HCT116 (cell line): ENCODE measurements at regions not wholly inside any gene's neighbourhood (a gene's known extent, or its start where the extent isn't known, plus 50 kb on each side); places are given as distances from the start of the nearest gene placed in this dataset.

ENCODE experiments used
- ATAC-seq: fragments of 200-7000 bp; cut with Tn5 transposase; 2 replicates; pipeline ENCODE4 v1.9.1; 2020; ENCODE audit warnings: mild to moderate bottlenecking, moderate library complexity
- BruUV-seq: library from RNA; stranded (reverse); fragments of 400-500 nt; replicated peaks from 2 replicates; lab custom pipeline; 2021; lab: Mats Ljungman, UMichigan
- CTCF ChIA-PET: fragments of 300-600 bp; sonication (Branson Sonifier 250); formaldehyde crosslinking; loops from one replicate; lab custom pipeline; 2021; ENCODE audit warnings: antibody characterized with exemption; lab: Charles Lee
- POLR2A ChIA-PET: fragments of 300-600, 350-600 bp; sonication (Branson Sonifier 250); formaldehyde crosslinking; loops from one replicate; lab custom pipeline; 2021; ENCODE audit warnings: antibody characterized with exemption; lab: Charles Lee
- RAD21 ChIA-PET, 2 experiments: fragments of 300-600 bp; sonication (Branson Sonifier 250); formaldehyde crosslinking; loops; one replicate each; lab custom pipeline; 2023; ENCODE audit warnings: low total read pairs in 2 of 2; ENCODE audit not compliant: uncharacterized antibody in 2 of 2, unreplicated experiment in 2 of 2, low non-redundant PET in 1 of 2; lab: Charles Lee
- DNase-seq: peaks from one replicate; pipeline ENCODE4 v3.0.0-alpha.2; 2010; ENCODE audit warnings: low read depth, low spot score
- H2AFZ ChIP-seq: fragments of 200-600 bp; shearing (Covaris generic), sonication (generic); 2 replicates; pipeline ENCODE4 v1.6.1; 2017; ENCODE audit warnings: low read depth, mixed run types, mixed read lengths, antibody characterized with exemption, low read length; ENCODE audit not compliant: poor library complexity, severe bottlenecking
- H3K27ac ChIP-seq: 2 replicates; pipeline ENCODE4 v1.5.1; 2012; ENCODE audit warnings: low read depth, low read length
- H3K27me3 ChIP-seq: fragments of 200-600 bp; sonication (generic); 2 replicates; pipeline ENCODE4 v1.6.1; 2016; ENCODE audit warnings: mixed run types, low read length, mixed read lengths; ENCODE audit not compliant: insufficient read depth
- H3K36me3 ChIP-seq, 2 experiments: fragments of 200-500 bp in 1 of 2; fragments of 200-600 bp in 1 of 2; sonication (Bioruptor generic) in 1 of 2; sonication (generic) in 1 of 2; 2 replicates each; pipeline versions ENCODE4 v1.5.1 to v1.6.1; 2014 to 2016; ENCODE audit warnings: low read length in 2 of 2, inconsistent platforms in 1 of 2, mixed read lengths in 1 of 2, mixed run types in 1 of 2; ENCODE audit not compliant: insufficient read depth in 2 of 2, control insufficient read depth in 1 of 2
- H3K4me1 ChIP-seq, 2 experiments: fragments of 200-600 bp in 1 of 2; sonication (generic) in 1 of 2; 2 replicates each; pipeline versions ENCODE4 v1.5.1 to v1.6.1; 2012 to 2017; ENCODE audit warnings: low read length in 2 of 2, inconsistent platforms in 1 of 2, mild to moderate bottlenecking in 1 of 2, mixed read lengths in 1 of 2, mixed run types in 1 of 2, moderate library complexity in 1 of 2; ENCODE audit not compliant: insufficient read depth in 2 of 2, control insufficient read depth in 1 of 2
- H3K4me2 ChIP-seq: fragments of 200-600 bp; sonication (generic); 2 replicates; pipeline ENCODE4 v1.6.1; 2017; ENCODE audit warnings: mixed run types, low read length, mixed read lengths
- H3K4me3 ChIP-seq, 2 experiments: fragments of 200-600 bp in 1 of 2; sonication (generic) in 1 of 2; replicated peaks in 1 of 2; 2 replicates each; pipeline ENCODE4 v1.5.1; 2011 to 2016; ENCODE audit warnings: low read length in 2 of 2, control low read depth in 1 of 2, low read depth in 1 of 2, mild to moderate bottlenecking in 1 of 2, mixed read lengths in 1 of 2, mixed run types in 1 of 2
- H3K79me2 ChIP-seq: fragments of 200-600 bp; sonication (generic); 2 replicates; pipeline ENCODE4 v1.6.1; 2017; ENCODE audit warnings: mild to moderate bottlenecking, mixed run types, low read length, moderate library complexity, mixed read lengths; ENCODE audit not compliant: insufficient read depth
- H3K9ac ChIP-seq: fragments of 200-600 bp; sonication (generic); 2 replicates; pipeline ENCODE4 v1.6.1; 2016; ENCODE audit warnings: low read length, mixed read lengths
- H3K9me2 ChIP-seq: fragments of 200-600 bp; sonication (generic), shearing (Covaris generic); 2 replicates; pipeline ENCODE4 v1.6.1; 2017; ENCODE audit warnings: mixed run types, mild to moderate bottlenecking, moderate library complexity; ENCODE audit not compliant: insufficient read depth
- H3K9me3 ChIP-seq, 2 experiments: fragments of 200-500 bp in 1 of 2; fragments of 200-600 bp in 1 of 2; sonication (Bioruptor generic) in 1 of 2; sonication (generic) in 1 of 2; 2 replicates each; pipeline ENCODE4 v1.6.1; 2014 to 2017; ENCODE audit warnings: low read length in 2 of 2, mixed read lengths in 2 of 2, inconsistent platforms in 1 of 2, low read depth in 1 of 2, mild to moderate bottlenecking in 1 of 2, mixed run types in 1 of 2, moderate library complexity in 1 of 2; ENCODE audit not compliant: control insufficient read depth in 1 of 2, insufficient read depth in 1 of 2
- H4K20me1 ChIP-seq: fragments of 200-600 bp; sonication (generic), shearing (Covaris generic); 2 replicates; pipeline ENCODE4 v1.6.1; 2017; ENCODE audit warnings: mixed run types, mild to moderate bottlenecking, moderate library complexity; ENCODE audit not compliant: insufficient read depth
- CEBPB ChIP-seq: IDR thresholded peaks from 2 replicates; pipeline ENCODE4 v1.6.1; 2012; ENCODE audit warnings: low read depth
- ELF1 ChIP-seq: IDR thresholded peaks from 2 replicates; pipeline ENCODE4 v1.6.1; 2012; ENCODE audit warnings: low read depth, borderline replicate concordance
- EZH2 ChIP-seq: fragments of 200-600 bp; sonication (generic); IDR thresholded peaks from 2 replicates; pipeline ENCODE4 v1.6.1; 2017; ENCODE audit warnings: antibody characterized with exemption, mixed run types
- FOSL1 ChIP-seq: IDR thresholded peaks from 2 replicates; pipeline ENCODE4 v1.6.1; 2012; ENCODE audit warnings: low read depth
- RAD21 ChIP-seq: IDR thresholded peaks from 2 replicates; pipeline ENCODE4 v1.6.1; 2012; ENCODE audit warnings: low read depth, mild to moderate bottlenecking
- REST ChIP-seq: IDR thresholded peaks from 2 replicates; pipeline ENCODE4 v1.6.1; 2012; ENCODE audit warnings: low read depth
- SIN3A ChIP-seq: IDR thresholded peaks from 2 replicates; pipeline ENCODE4 v1.6.1; 2012; ENCODE audit warnings: low read depth
- SRF ChIP-seq: IDR thresholded peaks from 2 replicates; pipeline ENCODE4 v1.6.1; 2012; ENCODE audit warnings: low read depth
- TCF7L2 ChIP-seq: IDR thresholded peaks from 2 replicates; pipeline ENCODE4 v1.7.0; 2011; ENCODE audit warnings: borderline replicate concordance, inconsistent platforms; ENCODE audit not compliant: insufficient read depth, insufficient read length; ENCODE audit errors: extremely low read depth
- YY1 ChIP-seq: IDR thresholded peaks from 2 replicates; pipeline ENCODE4 v1.6.1; 2011; ENCODE audit warnings: low read length, low read depth, moderate library complexity, mild to moderate bottlenecking; ENCODE audit not compliant: insufficient replicate concordance; ENCODE audit errors: extremely low read depth
- ZBTB33 ChIP-seq: IDR thresholded peaks from 2 replicates; pipeline ENCODE4 v1.6.1; 2011; ENCODE audit warnings: mild to moderate bottlenecking, low read length, moderate library complexity; ENCODE audit not compliant: insufficient replicate concordance; ENCODE audit errors: extremely low read depth
- intact Hi-C: fragments of 100-400 bp; cut with micrococcal nuclease; formaldehyde crosslinking; loops from 2 replicates; pipeline ENCODE4 v1.10.0; 2022

GRCh38 chr6:170010665-170011203 lies 259.3 kb downstream of the ERMARD start:
- Histone ChIP-seq H3K79me2 (no peaks in the 10 kb centered on the region), H3K9me3 (0 out of 4 replicates have a peak, but pooled peaks cover 0 to 3% of the 10 kb centered on the region in 2 experiments), H3K4me1 (no peaks in the 10 kb centered on the region), H3K27me3 (peaks cover 24% of the 10 kb centered on the region), H3K27ac (no peak overlapping the region), H2AFZ (no peak overlapping the region), H3K4me3 (no peak overlapping the region), H4K20me1 (no peaks in the 10 kb centered on the region), H3K36me3 (no peaks in the 10 kb centered on the region)
- DNase-seq (no peak), ATAC-seq (no peak)
- CTCF ChIA-PET, result no interaction called here
- POLR2A ChIA-PET, result no interaction called here
- intact Hi-C loops, result no loop called here
- no TSS peak for BruUV-seq
- TF ChIP-seq ZBTB33 (no peak), FOSL1 (no peak), CEBPB (no peak)
- TF ChIP-seq, all 23 proteins: peak for 0
- H3K9me2 ChIP-seq, result no peaks in the 10 kb centered on the region
- H3K9ac ChIP-seq, result no peak overlapping the region
- RAD21 ChIA-PET, result no interaction called here
- no peak overlapping the region for H3K4me2 ChIP-seq

GRCh38 chr6:170008294-170008785 lies 256.9 kb downstream of the ERMARD start:
- intact Hi-C loops, result no loop called here
- Histone ChIP-seq H3K4me2 (no peak overlapping the region), H3K9ac (no peak overlapping the region), H3K27ac (no peak overlapping the region), H3K27me3 (peaks cover under 1% of the 10 kb centered on the region; the same call in 1 of the 2 replicates), H3K4me1 (no peaks in the 10 kb centered on the region), H3K9me2 (no peaks in the 10 kb centered on the region), H4K20me1 (no peaks in the 10 kb centered on the region), H2AFZ (no peak overlapping the region), H3K36me3 (no peaks in the 10 kb centered on the region), H3K79me2 (no peaks in the 10 kb centered on the region), H3K9me3 (0 out of 4 replicates have a peak, but pooled peaks cover 0 to 3% of the 10 kb centered on the region in 2 experiments), H3K4me3 (no peak overlapping the region)
- DNase-seq, result no peak
- RAD21 ChIA-PET, result no interaction called here
- CTCF ChIA-PET, result no interaction called here
- POLR2A ChIA-PET, result no interaction called here
- no peak for ATAC-seq
- BruUV-seq, result no TSS peak
- no peak for TF ChIP-seq CEBPB
- TF ChIP-seq REST, result no peak
- no peak for TF ChIP-seq SRF
- TF ChIP-seq ELF1, result no peak
- TF ChIP-seq TCF7L2, result no peak
- TF ChIP-seq YY1, result no peak
- TF ChIP-seq SIN3A, result no peak
- TF ChIP-seq EZH2, result no peak
- no peak for TF ChIP-seq RAD21
- no peak for TF ChIP-seq ZBTB33
